Mesenchymal stem cell (in vitro differentiated cells and primary cell): ENCODE measurements at regions not wholly inside any gene's neighbourhood (a gene's known extent, or its start where the extent isn't known, plus 50 kb on each side); places are given as distances from the start of the nearest gene placed in this dataset.

Experiments used
- DNase-seq: peaks from one replicate; pipeline ENCODE4 v3.0.0-alpha.2; 2013
- H2AFZ ChIP-seq: one replicate; pipeline ENCODE4 v1.6.1; 2013; ENCODE audit warnings: low read depth, mild to moderate bottlenecking, control low read depth, inconsistent platforms, low read length, moderate library complexity
- H2AK5ac ChIP-seq: 2 replicates; pipeline ENCODE4 v1.6.1; 2013; ENCODE audit warnings: low read length, moderate library complexity, mild to moderate bottlenecking, inconsistent platforms; ENCODE audit not compliant: severe bottlenecking
- H2BK120ac ChIP-seq: one replicate; pipeline ENCODE4 v1.6.1; 2013; ENCODE audit warnings: low read depth, mild to moderate bottlenecking, inconsistent platforms, low read length, moderate library complexity
- H2BK12ac ChIP-seq, 2 experiments: one replicate each; pipeline ENCODE4 v1.6.1; 2013; ENCODE audit warnings: inconsistent platforms in 2 of 2, low read length in 2 of 2, mild to moderate bottlenecking in 2 of 2, moderate library complexity in 2 of 2, control low read depth in 1 of 2
- H2BK15ac ChIP-seq: one replicate; pipeline ENCODE4 v1.6.1; 2013; ENCODE audit warnings: mild to moderate bottlenecking, low read depth, inconsistent platforms; ENCODE audit not compliant: poor library complexity, severe bottlenecking
- H2BK5ac ChIP-seq: 2 replicates; pipeline ENCODE4 v1.6.1; 2013; ENCODE audit warnings: low read depth, mild to moderate bottlenecking, low read length, control low read depth, inconsistent platforms; ENCODE audit not compliant: poor library complexity, severe bottlenecking
- H3K14ac ChIP-seq, 2 experiments: one replicate each; pipeline ENCODE4 v1.6.1; 2013; ENCODE audit warnings: inconsistent platforms in 2 of 2, low read length in 2 of 2, control low read depth in 1 of 2, mild to moderate bottlenecking in 1 of 2, moderate library complexity in 1 of 2
- H3K18ac ChIP-seq, 2 experiments: one replicate each; pipeline ENCODE4 v1.6.1; 2013; ENCODE audit warnings: inconsistent platforms in 2 of 2, low read length in 2 of 2, control low read depth in 1 of 2, low read depth in 1 of 2, mild to moderate bottlenecking in 1 of 2
- H3K23ac ChIP-seq, 2 experiments: one replicate each; pipeline ENCODE4 v1.6.1; 2013; ENCODE audit warnings: inconsistent platforms in 2 of 2, low read length in 2 of 2, mild to moderate bottlenecking in 2 of 2, moderate library complexity in 2 of 2, control low read depth in 1 of 2
- H3K27ac ChIP-seq: 2 replicates; pipeline ENCODE4 v1.5.1; 2013; ENCODE audit warnings: mild to moderate bottlenecking, moderate library complexity, low read length, control low read depth, inconsistent platforms; ENCODE audit not compliant: poor library complexity, severe bottlenecking
- H3K27me3 ChIP-seq, 2 experiments: 2 replicates each; pipeline versions ENCODE4 v1.6.1 to v1.7.0; 2013; ENCODE audit warnings: low read length in 2 of 2, mild to moderate bottlenecking in 2 of 2, moderate library complexity in 2 of 2, control low read depth in 1 of 2, inconsistent platforms in 1 of 2; ENCODE audit not compliant: control insufficient read depth in 1 of 2, insufficient read depth in 1 of 2
- H3K36me3 ChIP-seq, 2 experiments: 2 replicates each; pipeline versions ENCODE4 v1.6.1 to v1.7.0; 2013; ENCODE audit warnings: low read length in 2 of 2, control low read depth in 1 of 2, inconsistent platforms in 1 of 2, low read depth in 1 of 2, mild to moderate bottlenecking in 1 of 2; ENCODE audit not compliant: insufficient read depth in 2 of 2, control insufficient read depth in 1 of 2
- H3K4ac ChIP-seq, 2 experiments: one replicate each; pipeline ENCODE4 v1.6.1; 2013; ENCODE audit warnings: inconsistent platforms in 2 of 2, low read length in 2 of 2, mild to moderate bottlenecking in 2 of 2, moderate library complexity in 2 of 2, control low read depth in 1 of 2, low read depth in 1 of 2
- H3K4me1 ChIP-seq: 2 replicates; pipeline ENCODE4 v1.6.1; 2013; ENCODE audit warnings: low read depth, low read length, control low read depth; ENCODE audit not compliant: control insufficient read depth, insufficient read depth
- H3K4me2 ChIP-seq: 2 replicates; pipeline ENCODE4 v1.6.1; 2013; ENCODE audit warnings: low read length, mild to moderate bottlenecking, inconsistent platforms; ENCODE audit not compliant: poor library complexity, severe bottlenecking
- H3K4me3 ChIP-seq, 2 experiments: 2 replicates each; pipeline versions ENCODE4 v1.5.1 to v1.7.0; 2013; ENCODE audit warnings: low read length in 2 of 2, mild to moderate bottlenecking in 2 of 2, control low read depth in 1 of 2, low read depth in 1 of 2; ENCODE audit not compliant: insufficient read depth in 1 of 2
- H3K79me1 ChIP-seq: replicated peaks from 2 replicates; pipeline ENCODE4 v1.6.1; 2013; ENCODE audit warnings: mild to moderate bottlenecking, control low read depth, low read length, inconsistent platforms; ENCODE audit not compliant: poor library complexity, severe bottlenecking
- H3K9ac ChIP-seq: 2 replicates; pipeline ENCODE4 v1.7.0; 2013; ENCODE audit warnings: mild to moderate bottlenecking, low read length, moderate library complexity
- H3K9me3 ChIP-seq: 2 replicates; pipeline ENCODE4 v1.7.0; 2013; ENCODE audit warnings: mild to moderate bottlenecking, low read length; ENCODE audit not compliant: control insufficient read depth
- H4K8ac ChIP-seq: one replicate; pipeline ENCODE4 v1.6.1; 2013; ENCODE audit warnings: inconsistent platforms, mild to moderate bottlenecking, low read length, moderate library complexity
- H4K91ac ChIP-seq: one replicate; pipeline ENCODE4 v1.6.1; 2013; ENCODE audit warnings: mild to moderate bottlenecking, low read length, inconsistent platforms
- WGBS: methylation state at CpG from one replicate; pipeline ENCODE4 v1.1.7; 2013; ENCODE audit warnings: mixed read lengths; 5-methylcytosine and 5-hydroxymethylcytosine counted together

- H3K4ac ChIP-seq: no peak overlapping the region
- H3K9me3 ChIP-seq: peaks cover 8% of the 10 kb centered on the region
- H3K4me1 ChIP-seq: no peaks in the 10 kb centered on the region
- no peak overlapping the region for H3K23ac ChIP-seq
- peak overlapping the region; percentile 93 for H3K9ac ChIP-seq
- peak; percentile 100 for DNase-seq
- no peak overlapping the region for H3K27ac ChIP-seq
- H2AK5ac ChIP-seq: no peak overlapping the region
- no peak overlapping the region for H4K8ac ChIP-seq
- no peak overlapping the region for H3K18ac ChIP-seq
- H2BK5ac ChIP-seq: no peak overlapping the region
- H2BK120ac ChIP-seq: no peak overlapping the region
- no peak overlapping the region for H2AFZ ChIP-seq
- no peaks in the 10 kb centered on the region for H3K79me1 ChIP-seq
- H3K36me3 ChIP-seq: peaks cover 0 to 3% of the 10 kb centered on the region in 2 experiments
- 0% methylated on average over 1 of the region's 3 CpGs for WGBS
- H4K91ac ChIP-seq: no peak overlapping the region
- H2BK15ac ChIP-seq: no peak overlapping the region
- no peak overlapping the region for H3K4me2 ChIP-seq
- H3K14ac ChIP-seq: no peak overlapping the region
- no peaks in the 10 kb centered on the region for H3K27me3 ChIP-seq
- no peak overlapping the region for H2BK12ac ChIP-seq
- H3K4me3 ChIP-seq: peak overlapping the region in 1 of 2 experiments; percentile 23
Measured at GRCh38 chr1:96865731-96866685, 144.4 kb downstream of the PTBP2 start.

GRCh38 chr1:96872757-96873156, 151.2 kb downstream of the PTBP2 start:
- 83% methylated on average over 2 of the region's 2 CpGs for WGBS
- no peak overlapping the region for H3K4me2 ChIP-seq

GRCh38 chr1:96878640-96879039, 157.1 kb downstream of the PTBP2 start:
- no peak overlapping the region for H3K4me2 ChIP-seq
- no peaks in the 10 kb centered on the region for H3K79me1 ChIP-seq
- H3K18ac ChIP-seq: no peak overlapping the region
- H2BK120ac ChIP-seq: no peak overlapping the region
- H3K27ac ChIP-seq: no peak overlapping the region
- no peak overlapping the region for H3K23ac ChIP-seq
- H3K14ac ChIP-seq: no peak overlapping the region
- H2AK5ac ChIP-seq: no peak overlapping the region
- no peak overlapping the region for H2BK5ac ChIP-seq
- WGBS: 62% methylated on average over 1 of the region's 1 CpG
- no peak overlapping the region for H2BK15ac ChIP-seq
- H3K4ac ChIP-seq: no peak overlapping the region
- H2BK12ac ChIP-seq: no peak overlapping the region
- no peak for DNase-seq
- H3K4me1 ChIP-seq: peaks cover 2% of the 10 kb centered on the region
- no peak overlapping the region for H4K91ac ChIP-seq
- H3K9ac ChIP-seq: no peak overlapping the region
- H3K4me3 ChIP-seq: no peak overlapping the region
- H3K36me3 ChIP-seq: no peaks in the 10 kb centered on the region
- H3K27me3 ChIP-seq: no peaks in the 10 kb centered on the region
- no peak overlapping the region for H4K8ac ChIP-seq
- no peak overlapping the region for H2AFZ ChIP-seq
- H3K9me3 ChIP-seq: peaks cover 4% of the 10 kb centered on the region

More at GRCh38 chr1:96872757-96873156, 151.2 kb downstream of the PTBP2 start:
- Histone ChIP-seq H3K27me3 (no peaks in the 10 kb centered on the region), H3K36me3 (no peaks in the 10 kb centered on the region), H2BK5ac (no peak overlapping the region), H3K14ac (no peak overlapping the region), H3K4ac (no peak overlapping the region), H3K9me3 (peaks cover 36% of the 10 kb centered on the region), H2BK120ac (no peak overlapping the region), H4K8ac (no peak overlapping the region), H3K18ac (no peak overlapping the region), H4K91ac (no peak overlapping the region), H3K4me3 (peak overlapping the region in 1 of 2 experiments; percentile 42), H3K27ac (no peak overlapping the region), H3K79me1 (no peaks in the 10 kb centered on the region), H3K23ac (no peak overlapping the region), H2BK15ac (no peak overlapping the region), H2AFZ (no peak overlapping the region), H2AK5ac (no peak overlapping the region), H3K4me1 (no peaks in the 10 kb centered on the region), H3K9ac (no peak overlapping the region), H2BK12ac (no peak overlapping the region)
- no peak for DNase-seq

GRCh38 chr1:96880626-96881025, 159.0 kb downstream of the PTBP2 start:
- Histone ChIP-seq H3K79me1 (no peaks in the 10 kb centered on the region), H3K23ac (no peak overlapping the region), H2BK15ac (no peak overlapping the region), H3K14ac (no peak overlapping the region), H2AFZ (no peak overlapping the region), H2BK12ac (no peak overlapping the region), H3K4ac (no peak overlapping the region), H3K27ac (no peak overlapping the region), H2AK5ac (no peak overlapping the region), H3K27me3 (no peaks in the 10 kb centered on the region), H4K8ac (no peak overlapping the region), H3K36me3 (no peaks in the 10 kb centered on the region), H3K4me1 (peaks cover 2% of the 10 kb centered on the region), H4K91ac (no peak overlapping the region), H3K4me2 (no peak overlapping the region), H2BK120ac (no peak overlapping the region), H3K4me3 (no peak overlapping the region), H3K18ac (no peak overlapping the region), H3K9me3 (no peaks in the 10 kb centered on the region), H3K9ac (no peak overlapping the region), H2BK5ac (no peak overlapping the region)
- DNase-seq: no peak
